ENCODE measurements at regions not wholly inside any gene's neighbourhood (a gene's known extent, or its start where the extent isn't known, plus 50 kb on each side); places are given as distances from the start of the nearest gene placed in this dataset.

GRCh38 chr4:134777606-134778005, 576.0 kb upstream of the PABPC4L start:
- Mint-ChIP-seq H3K9me3 (peaks cover 3% of the 10 kb centered on the region), H3K27me3 (no peaks in the 10 kb centered on the region), H3K36me3 (ENCODE audit: low read depth) (no peaks in the 10 kb centered on the region), H3K4me1 (ENCODE audit: low read depth) (no peaks in the 10 kb centered on the region), H3K4me3 (no peak overlapping the region), H3K27ac (no peak overlapping the region)
- intact Hi-C loops (cut with micrococcal nuclease) = no loop called here
- CTCF ChIA-PET = no interaction called here
- ATAC-seq (no peak), DNase-seq (no peak)
- TF ChIP-seq CTCF (IDR thresholded peaks at IDR 0.05) = no peak
- POLR2A ChIA-PET = no interaction called here

- ChIA-PET CTCF (no interaction called here), POLR2A (no interaction called here)
- Mint-ChIP-seq H3K36me3 (ENCODE audit: low read depth) (no peaks in the 10 kb centered on the region), H3K9me3 (peaks cover 5% of the 10 kb centered on the region), H3K27me3 (no peaks in the 10 kb centered on the region), H3K4me1 (ENCODE audit: low read depth) (no peaks in the 10 kb centered on the region), H3K4me3 (no peak overlapping the region), H3K27ac (no peak overlapping the region)
- no peak for TF ChIP-seq CTCF (IDR thresholded peaks at IDR 0.05)
- ATAC-seq (no peak), DNase-seq (no peak)
- intact Hi-C loops (cut with micrococcal nuclease) = no loop called here
Measured at GRCh38 chr4:134773497-134774000, 572.0 kb upstream of the PABPC4L start.

- intact Hi-C loops (cut with micrococcal nuclease) = no loop called here
Measured at GRCh38 chr4:134762053-134762452, 560.5 kb upstream of the PABPC4L start.

GRCh38 chr4:134756421-134756820, 554.8 kb upstream of the PABPC4L start:
- no peaks in the 10 kb centered on the region for H3K9me3 Mint-ChIP-seq
- ATAC-seq = no peak
- no peaks in the 10 kb centered on the region for H3K4me1 Mint-ChIP-seq (ENCODE audit: low read depth)
- intact Hi-C loops (cut with micrococcal nuclease) = no loop called here
- H3K36me3 Mint-ChIP-seq (ENCODE audit: low read depth) = no peaks in the 10 kb centered on the region
- no peaks in the 10 kb centered on the region for H3K27me3 Mint-ChIP-seq
- no peak overlapping the region for H3K27ac Mint-ChIP-seq
- no peak for DNase-seq
- ChIA-PET CTCF (no interaction called here), POLR2A (no interaction called here)
- no peak overlapping the region for H3K4me3 Mint-ChIP-seq
- TF ChIP-seq CTCF (IDR thresholded peaks at IDR 0.05) = no peak

More at GRCh38 chr4:134762053-134762452, 560.5 kb upstream of the PABPC4L start:
- DNase-seq (no peak), ATAC-seq (no peak)
- no peaks in the 10 kb centered on the region for H3K27me3 Mint-ChIP-seq
- no peaks in the 10 kb centered on the region for H3K4me1 Mint-ChIP-seq (ENCODE audit: low read depth)
- POLR2A ChIA-PET = no interaction called here
- peaks cover 2% of the 10 kb centered on the region for H3K9me3 Mint-ChIP-seq
- CTCF ChIA-PET = no interaction called here
- H3K27ac Mint-ChIP-seq = no peak overlapping the region
- TF ChIP-seq CTCF (IDR thresholded peaks at IDR 0.05) = no peak
- no peak overlapping the region for H3K4me3 Mint-ChIP-seq
- H3K36me3 Mint-ChIP-seq (ENCODE audit: low read depth) = no peaks in the 10 kb centered on the region

- H3K27me3 Mint-ChIP-seq = no peaks in the 10 kb centered on the region
- no peaks in the 10 kb centered on the region for H3K36me3 Mint-ChIP-seq (ENCODE audit: low read depth)
- POLR2A ChIA-PET = no interaction called here
- no peak overlapping the region for H3K4me3 Mint-ChIP-seq
- H3K4me1 Mint-ChIP-seq (ENCODE audit: low read depth) = no peaks in the 10 kb centered on the region
- intact Hi-C loops (cut with micrococcal nuclease) = no loop called here
- H3K9me3 Mint-ChIP-seq = no peaks in the 10 kb centered on the region
- no peak for TF ChIP-seq CTCF (IDR thresholded peaks at IDR 0.05)
- H3K27ac Mint-ChIP-seq = no peak overlapping the region
- DNase-seq = no peak
- CTCF ChIA-PET = no interaction called here
- ATAC-seq = no peak
Measured at GRCh38 chr4:134754301-134755019, 552.9 kb upstream of the PABPC4L start.

Data from activated CD8-positive, alpha-beta T cell treated with anti-CD3 and anti-CD28 coated beads for 36 hours (primary cell).